Subcutaneous abdominal adipose tissue (tissue), 5 donors: ENCODE measurements at regions not wholly inside any gene's neighbourhood (a gene's known extent, or its start where the extent isn't known, plus 50 kb on each side); places are given as distances from the start of the nearest gene placed in this dataset.

Source experiments
- H3K27ac ChIP-seq: one replicate; pipeline ENCODE4 v1.7.0; 2013; ENCODE audit warnings: low read depth, mild to moderate bottlenecking, inconsistent platforms, low read length, moderate library complexity
- H3K27me3 ChIP-seq, 5 donors: one replicate each; pipeline ENCODE4 v1.7.0; 2013; ENCODE audit warnings: low read length in 5 of 5, inconsistent platforms in 1 of 5; ENCODE audit not compliant: control insufficient read depth in 5 of 5, insufficient read depth in 4 of 5
- H3K36me3 ChIP-seq, 5 donors: one replicate each; pipeline ENCODE4 v1.7.0; 2013; ENCODE audit warnings: low read length in 5 of 5; ENCODE audit not compliant: control insufficient read depth in 5 of 5, insufficient read depth in 5 of 5
- H3K4me1 ChIP-seq, 5 donors: one replicate each; pipeline ENCODE4 v1.7.0; 2013; ENCODE audit warnings: low read length in 5 of 5, mild to moderate bottlenecking in 3 of 5, moderate library complexity in 1 of 5; ENCODE audit not compliant: control insufficient read depth in 5 of 5, insufficient read depth in 5 of 5
- H3K4me3 ChIP-seq, 5 donors: one replicate each; pipeline ENCODE4 v1.7.0; 2013; ENCODE audit warnings: low read length in 5 of 5, low read depth in 1 of 5
- H3K9ac ChIP-seq, 5 donors: one replicate each; pipeline ENCODE4 v1.7.0; 2013; ENCODE audit warnings: low read length in 5 of 5, mild to moderate bottlenecking in 4 of 5, moderate library complexity in 3 of 5
- H3K9me3 ChIP-seq, 5 donors: one replicate each; pipeline ENCODE4 v1.7.0; 2013; ENCODE audit warnings: low read length in 5 of 5; ENCODE audit not compliant: control insufficient read depth in 5 of 5
- donor health status: healthy.
- donor health status: healthy.
- donor health status: healthy.
- donor health status: healthy.
- donor health status: healthy.

- no peak overlapping the region for H3K27ac ChIP-seq
- H3K27me3 ChIP-seq = no peaks in the 10 kb centered on the region
- H3K4me1 ChIP-seq = peaks cover under 1 to 23% (median 13%) of the 10 kb centered on the region in 5 donors
- peaks cover 0 to 3% (median 0%) of the 10 kb centered on the region in 5 donors for H3K36me3 ChIP-seq
- no peak overlapping the region for H3K4me3 ChIP-seq
- no peak overlapping the region for H3K9ac ChIP-seq
- H3K9me3 ChIP-seq = no peaks in the 10 kb centered on the region
Observed at GRCh38 chr11:10619131-10619680, 50.7 kb upstream of the LYVE1 start.

GRCh38 chr11:10618490-10618889 lies 50.0 kb upstream of the LYVE1 start:
- Histone ChIP-seq H3K27me3 (no peaks in the 10 kb centered on the region), H3K9ac (no peak overlapping the region), H3K9me3 (no peaks in the 10 kb centered on the region), H3K27ac (no peak overlapping the region), H3K36me3 (peaks cover 0 to 3% (median 0%) of the 10 kb centered on the region in 5 donors), H3K4me3 (no peak overlapping the region), H3K4me1 (peaks cover 0 to 16% (median 6%) of the 10 kb centered on the region in 5 donors)
